WTC11 (cell line): ENCODE measurements at regions not wholly inside any gene's neighbourhood (a gene's known extent, or its start where the extent isn't known, plus 50 kb on each side); places are given as distances from the start of the nearest gene placed in this dataset.

Experiments used
- FOXP1 ChIP-seq: sonication (generic); formaldehyde crosslinking; IDR thresholded peaks from 2 replicates; pipeline ENCODE4 v1.8.0; 2022; ENCODE audit warnings: missing genetic modification reagents, mild to moderate bottlenecking, moderate library complexity, borderline replicate concordance
- GRHL2 ChIP-seq: fragments of 250-450 bp; sonication (Bioruptor Pico); IDR thresholded peaks from 2 replicates; pipeline ENCODE4 v1.8.0; 2022; ENCODE audit warnings: mild to moderate bottlenecking, moderate library complexity; ENCODE audit not compliant: insufficient replicate concordance, severe bottlenecking
- ZNF121 ChIP-seq: sonication (generic); formaldehyde crosslinking; IDR thresholded peaks from 2 replicates; pipeline ENCODE4 v1.8.0; 2023; ENCODE audit warnings: missing genetic modification reagents
- ZNF263 ChIP-seq: sonication (generic); formaldehyde crosslinking; IDR thresholded peaks from 2 replicates; pipeline ENCODE4 v1.8.1; 2022; ENCODE audit warnings: low read depth, mild to moderate bottlenecking, moderate library complexity, missing genetic modification reagents
- TF ChIP-seq, protein P1 (sequence below): fragments of 200-600 bp; IDR thresholded peaks from 2 replicates; pipeline ENCODE4 v1.8.0; 2022; ENCODE audit warnings: antibody characterized with exemption
- TF ChIP-seq, protein P2 (sequence below): sonication (generic); formaldehyde crosslinking; IDR thresholded peaks from 2 replicates; pipeline ENCODE4 v1.8.1; 2023; ENCODE audit warnings: mild to moderate bottlenecking, moderate library complexity, missing genetic modification reagents
- TF ChIP-seq, protein P3 (sequence below): sonication (generic); formaldehyde crosslinking; IDR thresholded peaks from 2 replicates; pipeline ENCODE4 v1.8.1; 2023; ENCODE audit warnings: mild to moderate bottlenecking, missing genetic modification reagents, borderline replicate concordance

DNA sequence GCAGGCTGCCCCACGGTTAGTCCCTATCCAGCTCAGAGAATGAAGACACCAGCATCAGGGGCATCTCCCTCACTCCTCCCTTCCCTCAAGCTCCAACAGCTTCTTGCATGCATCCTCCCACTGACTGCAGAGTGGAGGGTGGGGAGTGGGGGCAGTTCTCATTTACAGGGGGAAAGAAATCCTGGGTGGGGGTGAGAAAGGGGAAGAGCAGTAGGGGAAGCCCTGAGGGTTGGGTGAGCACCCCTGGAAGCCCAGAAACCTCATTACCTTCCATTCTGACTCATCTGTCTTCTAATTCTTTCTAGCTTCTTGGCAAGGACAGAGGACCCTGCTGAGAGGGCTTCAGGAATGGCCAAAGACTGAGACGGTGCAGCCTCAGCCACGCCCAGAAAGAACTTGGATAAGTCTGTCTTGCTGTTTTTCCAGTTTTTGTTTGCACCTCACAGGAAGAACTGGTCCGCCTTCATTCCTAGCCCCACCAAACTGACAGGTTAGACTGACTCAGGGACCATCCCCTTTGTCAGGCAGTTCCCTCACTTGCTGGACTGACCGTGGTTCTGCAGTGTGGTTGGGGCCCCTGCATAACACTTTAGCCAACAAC lies 52.5 kb upstream of the WSB1 start:
- TF ChIP-seq, protein P1, sequence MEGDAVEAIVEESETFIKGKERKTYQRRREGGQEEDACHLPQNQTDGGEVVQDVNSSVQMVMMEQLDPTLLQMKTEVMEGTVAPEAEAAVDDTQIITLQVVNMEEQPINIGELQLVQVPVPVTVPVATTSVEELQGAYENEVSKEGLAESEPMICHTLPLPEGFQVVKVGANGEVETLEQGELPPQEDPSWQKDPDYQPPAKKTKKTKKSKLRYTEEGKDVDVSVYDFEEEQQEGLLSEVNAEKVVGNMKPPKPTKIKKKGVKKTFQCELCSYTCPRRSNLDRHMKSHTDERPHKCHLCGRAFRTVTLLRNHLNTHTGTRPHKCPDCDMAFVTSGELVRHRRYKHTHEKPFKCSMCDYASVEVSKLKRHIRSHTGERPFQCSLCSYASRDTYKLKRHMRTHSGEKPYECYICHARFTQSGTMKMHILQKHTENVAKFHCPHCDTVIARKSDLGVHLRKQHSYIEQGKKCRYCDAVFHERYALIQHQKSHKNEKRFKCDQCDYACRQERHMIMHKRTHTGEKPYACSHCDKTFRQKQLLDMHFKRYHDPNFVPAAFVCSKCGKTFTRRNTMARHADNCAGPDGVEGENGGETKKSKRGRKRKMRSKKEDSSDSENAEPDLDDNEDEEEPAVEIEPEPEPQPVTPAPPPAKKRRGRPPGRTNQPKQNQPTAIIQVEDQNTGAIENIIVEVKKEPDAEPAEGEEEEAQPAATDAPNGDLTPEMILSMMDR, result no peak
- TF ChIP-seq, protein P2, sequence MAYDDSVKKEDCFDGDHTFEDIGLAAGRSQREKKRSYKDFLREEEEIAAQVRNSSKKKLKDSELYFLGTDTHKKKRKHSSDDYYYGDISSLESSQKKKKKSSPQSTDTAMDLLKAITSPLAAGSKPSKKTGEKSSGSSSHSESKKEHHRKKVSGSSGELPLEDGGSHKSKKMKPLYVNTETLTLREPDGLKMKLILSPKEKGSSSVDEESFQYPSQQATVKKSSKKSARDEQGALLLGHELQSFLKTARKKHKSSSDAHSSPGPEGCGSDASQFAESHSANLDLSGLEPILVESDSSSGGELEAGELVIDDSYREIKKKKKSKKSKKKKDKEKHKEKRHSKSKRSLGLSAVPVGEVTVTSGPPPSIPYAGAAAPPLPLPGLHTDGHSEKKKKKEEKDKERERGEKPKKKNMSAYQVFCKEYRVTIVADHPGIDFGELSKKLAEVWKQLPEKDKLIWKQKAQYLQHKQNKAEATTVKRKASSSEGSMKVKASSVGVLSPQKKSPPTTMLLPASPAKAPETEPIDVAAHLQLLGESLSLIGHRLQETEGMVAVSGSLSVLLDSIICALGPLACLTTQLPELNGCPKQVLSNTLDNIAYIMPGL (CRISPR knock-in tag), result no peak
- TF ChIP-seq, protein P3, sequence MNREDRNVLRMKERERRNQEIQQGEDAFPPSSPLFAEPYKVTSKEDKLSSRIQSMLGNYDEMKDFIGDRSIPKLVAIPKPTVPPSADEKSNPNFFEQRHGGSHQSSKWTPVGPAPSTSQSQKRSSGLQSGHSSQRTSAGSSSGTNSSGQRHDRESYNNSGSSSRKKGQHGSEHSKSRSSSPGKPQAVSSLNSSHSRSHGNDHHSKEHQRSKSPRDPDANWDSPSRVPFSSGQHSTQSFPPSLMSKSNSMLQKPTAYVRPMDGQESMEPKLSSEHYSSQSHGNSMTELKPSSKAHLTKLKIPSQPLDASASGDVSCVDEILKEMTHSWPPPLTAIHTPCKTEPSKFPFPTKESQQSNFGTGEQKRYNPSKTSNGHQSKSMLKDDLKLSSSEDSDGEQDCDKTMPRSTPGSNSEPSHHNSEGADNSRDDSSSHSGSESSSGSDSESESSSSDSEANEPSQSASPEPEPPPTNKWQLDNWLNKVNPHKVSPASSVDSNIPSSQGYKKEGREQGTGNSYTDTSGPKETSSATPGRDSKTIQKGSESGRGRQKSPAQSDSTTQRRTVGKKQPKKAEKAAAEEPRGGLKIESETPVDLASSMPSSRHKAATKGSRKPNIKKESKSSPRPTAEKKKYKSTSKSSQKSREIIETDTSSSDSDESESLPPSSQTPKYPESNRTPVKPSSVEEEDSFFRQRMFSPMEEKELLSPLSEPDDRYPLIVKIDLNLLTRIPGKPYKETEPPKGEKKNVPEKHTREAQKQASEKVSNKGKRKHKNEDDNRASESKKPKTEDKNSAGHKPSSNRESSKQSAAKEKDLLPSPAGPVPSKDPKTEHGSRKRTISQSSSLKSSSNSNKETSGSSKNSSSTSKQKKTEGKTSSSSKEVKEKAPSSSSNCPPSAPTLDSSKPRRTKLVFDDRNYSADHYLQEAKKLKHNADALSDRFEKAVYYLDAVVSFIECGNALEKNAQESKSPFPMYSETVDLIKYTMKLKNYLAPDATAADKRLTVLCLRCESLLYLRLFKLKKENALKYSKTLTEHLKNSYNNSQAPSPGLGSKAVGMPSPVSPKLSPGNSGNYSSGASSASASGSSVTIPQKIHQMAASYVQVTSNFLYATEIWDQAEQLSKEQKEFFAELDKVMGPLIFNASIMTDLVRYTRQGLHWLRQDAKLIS (CRISPR knock-in tag), result no peak
- no peak for TF ChIP-seq FOXP1 (CRISPR knock-in tag)
- TF ChIP-seq ZNF263 (CRISPR knock-in tag), result no peak
- no peak for TF ChIP-seq ZNF121 (CRISPR knock-in tag)
- TF ChIP-seq GRHL2 (CRISPR knock-in tag), result no peak
